Sigmoid colon (tissue), 6 donors: ENCODE measurements at regions not wholly inside any gene's neighbourhood (a gene's known extent, or its start where the extent isn't known, plus 50 kb on each side); places are given as distances from the start of the nearest gene placed in this dataset.
A peak's percentile ranks its signal among the peaks of the same experiment; 100 is the strongest.

Experiments
- DNase-seq: peaks from one replicate; pipeline ENCODE4 v3.0.0-alpha.2; 2019
- H3K27ac ChIP-seq, 4 donors: fragments of 200-600 bp; sonication (generic); one replicate each; pipeline ENCODE4 v1.5.1; 2016 to 2019; ENCODE audit warnings: mild to moderate bottlenecking in 1 of 4
- H3K27me3 ChIP-seq, 3 donors: fragments of 200-600 bp; sonication (generic); one replicate each; pipeline ENCODE4 v1.5.1; 2019; ENCODE audit warnings: mild to moderate bottlenecking in 1 of 3
- H3K36me3 ChIP-seq, 4 donors: fragments of 200-600 bp; sonication (generic); one replicate each; pipeline ENCODE4 v1.5.1; 2016 to 2019
- H3K4me1 ChIP-seq, 4 donors: fragments of 200-600 bp; sonication (generic); one replicate each; pipeline ENCODE4 v1.5.1; 2017 to 2019
- H3K4me3 ChIP-seq, 4 donors: fragments of 200-600 bp; sonication (generic); one replicate each; pipeline ENCODE4 v1.5.1; 2017 to 2019; ENCODE audit warnings: mild to moderate bottlenecking in 2 of 4, moderate library complexity in 1 of 4
- H3K9me3 ChIP-seq, 4 donors: fragments of 200-600 bp in 3 of 4; sonication (generic) in 3 of 4; one replicate each; pipeline versions ENCODE4 v1.5.1 to v1.6.1; 2013 to 2019
- EP300 ChIP-seq, 4 donors: sonication (generic); formaldehyde crosslinking; IDR thresholded peaks; one replicate each; pipeline ENCODE4 v1.6.1; 2017; ENCODE audit warnings: antibody characterized with exemption in 4 of 4
- POLR2A ChIP-seq, 2 donors: fragments of 450-650 bp; IDR thresholded peaks; one replicate each; pipeline ENCODE4 v1.6.1; 2016; ENCODE audit warnings: antibody characterized with exemption in 2 of 2, mild to moderate bottlenecking in 2 of 2, moderate library complexity in 2 of 2
- POLR2AphosphoS5 ChIP-seq, 4 donors: sonication (generic); formaldehyde crosslinking; IDR thresholded peaks; one replicate each; pipeline ENCODE4 v1.6.1; 2017; ENCODE audit warnings: antibody characterized with exemption in 4 of 4
- WGBS, 2 donors: extraction: QIAGEN DNeasy Blood & Tissue Kit; methylation state at CpG; one replicate each; pipeline ENCODE4 v1.1.7; 2013; 5-methylcytosine and 5-hydroxymethylcytosine counted together
- intact Hi-C: fragments of 100-400 bp; cut with DNase I; formaldehyde crosslinking; loops from one replicate; pipeline ENCODE4 v1.15.1; 2023
- TF ChIP-seq, protein P1 (sequence below), 4 experiments: fragments of 450-650 bp in 3 of 4; fragments of 200-600 bp in 1 of 4; IDR thresholded peaks; one replicate each; pipeline ENCODE4 v1.5.1; 2016 to 2019; ENCODE audit warnings: antibody characterized with exemption in 4 of 4, mild to moderate bottlenecking in 3 of 4, moderate library complexity in 2 of 4
- donor health status: healthy with polysubstance abuse.
- donor health status: healthy.

DNA sequence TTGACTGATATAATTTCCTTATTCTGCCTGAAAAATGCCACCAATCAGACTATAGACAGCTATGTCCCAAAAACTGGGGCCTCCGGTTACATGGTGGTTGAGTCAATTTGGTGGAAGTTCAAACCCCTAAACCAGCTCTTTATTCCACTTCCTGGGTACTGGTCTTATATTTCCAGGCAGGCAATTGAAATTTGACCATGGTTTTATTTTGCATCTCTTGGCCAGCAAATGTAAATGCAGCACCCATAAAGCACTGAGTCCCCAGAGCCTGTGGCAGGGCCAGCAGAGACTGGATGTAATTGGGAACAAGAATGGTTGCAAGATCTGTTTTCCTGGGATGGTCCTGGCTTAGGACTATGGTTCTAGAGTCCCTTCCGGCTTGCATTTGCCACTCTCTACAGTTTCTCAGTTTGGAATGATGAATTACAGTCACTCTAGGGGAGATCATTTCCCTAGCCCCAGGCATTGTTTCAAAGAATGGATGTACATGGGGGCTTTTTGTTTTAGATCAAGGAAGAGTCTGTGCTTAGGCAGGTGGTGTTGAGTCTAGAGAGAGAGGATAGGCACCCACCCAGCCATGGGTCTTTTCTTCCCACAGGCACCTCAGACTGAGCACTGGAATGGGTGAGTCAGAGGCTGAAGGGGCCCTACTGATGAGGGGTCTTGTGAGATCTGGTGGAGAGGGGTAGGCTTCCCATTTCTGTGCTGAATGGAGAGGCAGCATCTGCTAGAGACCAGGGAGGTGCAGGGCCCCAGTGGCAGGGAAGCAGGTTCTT is 108.4 kb upstream of the CDC42EP3 start:
- no peaks in the 10 kb centered on the region for H3K36me3 ChIP-seq
- peaks cover 0 to 92% (median 87%) of the 10 kb centered on the region in 4 donors for H3K4me1 ChIP-seq
- H3K27ac ChIP-seq = peak overlapping the region; percentile 80 to 88 (median 82)
- no peak overlapping the region for H3K4me3 ChIP-seq
- intact Hi-C loops = loop anchor here (2.0 to 5.0 kb wide), 4 partner anchors 58 to 109 kb away; partner anchors contain the start of gene CDC42EP3
- H3K27me3 ChIP-seq = no peaks in the 10 kb centered on the region
- WGBS, 2 donors = 88 to 96% methylated on average over 2 of the region's 2 CpGs
- TF ChIP-seq EP300 (IDR thresholded peaks at IDR 0.05) (no peak), POLR2A (IDR thresholded peaks at IDR 0.05) (no peak), POLR2AphosphoS5 (IDR thresholded peaks at IDR 0.05) (no peak)
- TF ChIP-seq, protein P1, sequence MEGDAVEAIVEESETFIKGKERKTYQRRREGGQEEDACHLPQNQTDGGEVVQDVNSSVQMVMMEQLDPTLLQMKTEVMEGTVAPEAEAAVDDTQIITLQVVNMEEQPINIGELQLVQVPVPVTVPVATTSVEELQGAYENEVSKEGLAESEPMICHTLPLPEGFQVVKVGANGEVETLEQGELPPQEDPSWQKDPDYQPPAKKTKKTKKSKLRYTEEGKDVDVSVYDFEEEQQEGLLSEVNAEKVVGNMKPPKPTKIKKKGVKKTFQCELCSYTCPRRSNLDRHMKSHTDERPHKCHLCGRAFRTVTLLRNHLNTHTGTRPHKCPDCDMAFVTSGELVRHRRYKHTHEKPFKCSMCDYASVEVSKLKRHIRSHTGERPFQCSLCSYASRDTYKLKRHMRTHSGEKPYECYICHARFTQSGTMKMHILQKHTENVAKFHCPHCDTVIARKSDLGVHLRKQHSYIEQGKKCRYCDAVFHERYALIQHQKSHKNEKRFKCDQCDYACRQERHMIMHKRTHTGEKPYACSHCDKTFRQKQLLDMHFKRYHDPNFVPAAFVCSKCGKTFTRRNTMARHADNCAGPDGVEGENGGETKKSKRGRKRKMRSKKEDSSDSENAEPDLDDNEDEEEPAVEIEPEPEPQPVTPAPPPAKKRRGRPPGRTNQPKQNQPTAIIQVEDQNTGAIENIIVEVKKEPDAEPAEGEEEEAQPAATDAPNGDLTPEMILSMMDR (IDR thresholded peaks at IDR 0.05) = no peak
- DNase-seq = no peak
- H3K9me3 ChIP-seq = no peaks in the 10 kb centered on the region

DNA sequence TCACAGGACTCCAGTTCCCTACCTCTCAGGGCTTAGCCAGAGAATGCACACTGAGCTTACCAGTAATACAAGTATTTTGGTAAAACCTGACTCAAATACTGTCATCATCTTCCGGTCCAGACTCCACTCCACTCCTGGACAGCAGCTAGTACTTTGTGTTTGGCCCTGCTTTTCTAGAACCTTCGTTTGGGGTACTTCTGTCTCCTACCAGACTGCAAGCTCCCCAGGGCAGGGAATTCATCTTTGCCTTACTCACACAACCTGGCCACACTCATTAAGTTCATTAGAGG is 108.9 kb upstream of the CDC42EP3 start:
- TF ChIP-seq, protein P1 (IDR thresholded peaks at IDR 0.05) = no peak
- no peak for TF ChIP-seq POLR2AphosphoS5 (IDR thresholded peaks at IDR 0.05)
- TF ChIP-seq EP300 (IDR thresholded peaks at IDR 0.05) = no peak
- TF ChIP-seq POLR2A (IDR thresholded peaks at IDR 0.05) = no peak
- intact Hi-C loops = loop anchor here (5.0 kb wide), 1 partner anchor 57 kb away; no protein-coding TSS in a partner anchor
- H3K4me3 ChIP-seq = no peak overlapping the region
- no peaks in the 10 kb centered on the region for H3K27me3 ChIP-seq
- peaks cover 0 to 86% (median 82%) of the 10 kb centered on the region in 4 donors for H3K4me1 ChIP-seq
- 78 to 92% methylated on average over 2 of the region's 2 CpGs for WGBS, 2 donors
- no peaks in the 10 kb centered on the region for H3K9me3 ChIP-seq
- peak overlapping the region; percentile 80 to 88 (median 82) for H3K27ac ChIP-seq
- DNase-seq = no peak
- no peaks in the 10 kb centered on the region for H3K36me3 ChIP-seq

DNA sequence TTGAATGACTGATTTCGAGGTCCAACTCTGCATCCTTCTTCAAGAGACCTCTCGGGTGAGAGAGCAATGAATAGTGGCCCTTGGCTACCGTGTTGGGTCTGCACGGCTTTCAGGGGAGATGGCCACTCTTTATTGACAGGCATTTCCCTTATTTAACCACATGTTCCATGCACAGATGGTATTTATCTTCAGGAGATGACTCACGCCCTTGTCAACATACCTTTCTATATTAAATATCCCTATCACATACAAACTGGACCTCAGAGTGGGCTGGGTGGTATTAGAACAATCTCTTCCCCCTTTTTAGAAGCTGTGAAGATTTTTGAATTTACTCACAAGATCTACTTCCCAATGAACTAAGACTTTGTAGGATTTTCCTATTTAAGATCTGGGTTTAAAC is 109.6 kb upstream of the CDC42EP3 start:
- peaks cover 0 to 79% (median 76%) of the 10 kb centered on the region in 4 donors for H3K4me1 ChIP-seq
- H3K36me3 ChIP-seq = no peaks in the 10 kb centered on the region
- TF ChIP-seq, protein P1 (IDR thresholded peaks at IDR 0.05) = no peak
- TF ChIP-seq EP300 (IDR thresholded peaks at IDR 0.05) = no peak
- H3K27ac ChIP-seq = peak overlapping the region; percentile 80 to 88 (median 82)
- intact Hi-C loops = loop anchor here (5.0 kb wide), 1 partner anchor 56 kb away; no protein-coding TSS in a partner anchor
- H3K4me3 ChIP-seq = no peak overlapping the region
- no peaks in the 10 kb centered on the region for H3K27me3 ChIP-seq
- DNase-seq = no peak
- no peaks in the 10 kb centered on the region for H3K9me3 ChIP-seq
- WGBS, 2 donors = 41 to 80% methylated on average over 5 of the region's 5 CpGs

DNA sequence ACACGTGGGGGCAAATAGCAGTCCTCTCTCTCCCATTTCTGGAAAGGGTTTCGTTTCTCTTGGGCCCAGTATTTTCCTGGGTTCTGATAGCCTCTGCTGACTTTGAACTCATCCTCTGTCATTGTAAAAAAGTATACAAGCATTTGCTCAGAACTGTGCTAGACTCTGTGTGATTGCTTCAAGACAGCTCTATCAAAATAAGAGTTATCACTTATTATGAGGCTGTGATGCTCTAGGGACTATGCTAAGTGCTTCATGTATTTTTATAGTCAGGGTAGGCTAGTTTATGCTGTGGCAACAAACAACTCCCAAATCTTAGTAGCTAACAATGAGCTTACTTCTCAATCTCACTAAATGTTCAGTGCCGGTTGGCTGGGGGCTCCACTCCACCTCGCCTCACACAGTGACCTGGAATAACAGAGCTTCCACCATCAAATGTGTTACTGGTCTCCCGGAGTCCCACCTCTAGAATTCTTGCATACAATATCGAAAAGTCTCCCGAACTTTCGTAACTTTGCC is 110.8 kb upstream of the CDC42EP3 start:
- Histone ChIP-seq H3K27ac (peak overlapping the region; percentile 76 to 88 (median 82)), H3K27me3 (no peaks in the 10 kb centered on the region)
- intact Hi-C loops = loop anchor here (5.0 kb wide), 1 partner anchor 55 kb away; no protein-coding TSS in a partner anchor

More for the DNA sequence above, 110.8 kb upstream of the CDC42EP3 start:
- TF ChIP-seq, protein P1 (IDR thresholded peaks at IDR 0.05) = no peak
- TF ChIP-seq POLR2AphosphoS5 (IDR thresholded peaks at IDR 0.05) (no peak), EP300 (IDR thresholded peaks at IDR 0.05) (no peak), POLR2A (IDR thresholded peaks at IDR 0.05) (no peak)
- peaks cover 0 to under 1% (median 0%) of the 10 kb centered on the region in 4 donors for H3K9me3 ChIP-seq
- no peaks in the 10 kb centered on the region for H3K36me3 ChIP-seq
- WGBS, 2 donors = 91 to 93% methylated on average over 8 of the region's 8 CpGs
- no peak for DNase-seq
- H3K4me1 ChIP-seq = peaks cover 0 to 69% (median 65%) of the 10 kb centered on the region in 4 donors
- no peak overlapping the region for H3K4me3 ChIP-seq
